ENCODE measurements at regions not wholly inside any gene's neighbourhood (a gene's known extent, or its start where the extent isn't known, plus 50 kb on each side); places are given as distances from the start of the nearest gene placed in this dataset.

DNA sequence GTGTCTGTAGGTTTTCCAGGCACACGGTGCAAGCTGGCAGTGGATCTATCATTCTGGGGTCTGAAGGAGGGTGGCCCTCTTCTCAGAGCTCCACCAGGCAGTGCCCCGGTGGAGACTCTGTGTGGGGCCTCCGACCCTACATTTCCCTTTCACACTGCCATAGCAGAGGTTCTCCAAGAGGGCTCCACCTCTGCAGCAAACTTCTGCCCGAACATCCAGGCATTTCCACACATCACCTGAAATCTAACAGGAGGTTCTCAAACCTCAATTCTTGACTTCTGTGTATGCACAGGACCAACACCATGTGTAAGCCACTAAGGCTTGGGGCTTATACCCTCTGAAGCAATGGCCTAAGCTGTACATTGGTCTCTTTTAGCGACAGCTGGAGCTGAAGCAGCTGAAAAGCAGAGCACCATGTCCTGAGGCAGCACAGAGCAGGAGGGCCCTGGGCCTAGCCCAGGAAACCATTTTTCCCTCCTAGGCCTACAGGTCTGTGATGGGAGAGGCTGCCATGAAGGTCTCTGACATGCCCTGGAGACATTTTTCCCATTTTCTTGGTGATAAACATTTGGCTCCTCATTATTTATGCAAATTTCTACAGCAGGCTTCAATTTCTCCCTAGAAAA is 253.3 kb downstream of the ERMARD start:
- TF ChIP-seq TAF1 (IDR thresholded peaks at IDR 0.05; ENCODE audit: borderline replicate concordance, insufficient read depth, low read length) (no peak), POLR2AphosphoS5 (IDR thresholded peaks at IDR 0.05; ENCODE audit: low read depth, low read length) (no peak), SIN3A (IDR thresholded peaks at IDR 0.05; ENCODE audit: borderline replicate concordance, insufficient read depth, low read length) (no peak), FOXP2 (optimal IDR thresholded peaks at IDR 0.05; ENCODE audit: borderline replicate concordance, extremely low read depth, extremely low read length, insufficient read depth) (no peak)
- TF ChIP-seq, protein P1, sequence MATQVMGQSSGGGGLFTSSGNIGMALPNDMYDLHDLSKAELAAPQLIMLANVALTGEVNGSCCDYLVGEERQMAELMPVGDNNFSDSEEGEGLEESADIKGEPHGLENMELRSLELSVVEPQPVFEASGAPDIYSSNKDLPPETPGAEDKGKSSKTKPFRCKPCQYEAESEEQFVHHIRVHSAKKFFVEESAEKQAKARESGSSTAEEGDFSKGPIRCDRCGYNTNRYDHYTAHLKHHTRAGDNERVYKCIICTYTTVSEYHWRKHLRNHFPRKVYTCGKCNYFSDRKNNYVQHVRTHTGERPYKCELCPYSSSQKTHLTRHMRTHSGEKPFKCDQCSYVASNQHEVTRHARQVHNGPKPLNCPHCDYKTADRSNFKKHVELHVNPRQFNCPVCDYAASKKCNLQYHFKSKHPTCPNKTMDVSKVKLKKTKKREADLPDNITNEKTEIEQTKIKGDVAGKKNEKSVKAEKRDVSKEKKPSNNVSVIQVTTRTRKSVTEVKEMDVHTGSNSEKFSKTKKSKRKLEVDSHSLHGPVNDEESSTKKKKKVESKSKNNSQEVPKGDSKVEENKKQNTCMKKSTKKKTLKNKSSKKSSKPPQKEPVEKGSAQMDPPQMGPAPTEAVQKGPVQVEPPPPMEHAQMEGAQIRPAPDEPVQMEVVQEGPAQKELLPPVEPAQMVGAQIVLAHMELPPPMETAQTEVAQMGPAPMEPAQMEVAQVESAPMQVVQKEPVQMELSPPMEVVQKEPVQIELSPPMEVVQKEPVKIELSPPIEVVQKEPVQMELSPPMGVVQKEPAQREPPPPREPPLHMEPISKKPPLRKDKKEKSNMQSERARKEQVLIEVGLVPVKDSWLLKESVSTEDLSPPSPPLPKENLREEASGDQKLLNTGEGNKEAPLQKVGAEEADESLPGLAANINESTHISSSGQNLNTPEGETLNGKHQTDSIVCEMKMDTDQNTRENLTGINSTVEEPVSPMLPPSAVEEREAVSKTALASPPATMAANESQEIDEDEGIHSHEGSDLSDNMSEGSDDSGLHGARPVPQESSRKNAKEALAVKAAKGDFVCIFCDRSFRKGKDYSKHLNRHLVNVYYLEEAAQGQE (IDR thresholded peaks at IDR 0.05; ENCODE audit: insufficient read depth in 1 of 2, low read depth in 2 of 2, low read length in 2 of 2) = no peak
